C1 segment of cervical spinal cord (tissue), 14 donors: ENCODE measurements at regions not wholly inside any gene's neighbourhood (a gene's known extent, or its start where the extent isn't known, plus 50 kb on each side); places are given as distances from the start of the nearest gene placed in this dataset.
A peak's percentile ranks its signal among the peaks of the same experiment; 100 is the strongest.

ENCODE experiments used
- DNase-seq, 14 donors: peaks; one replicate each; lab custom pipeline; 2025; lab: John Stamatoyannopoulos, UW

GRCh38 chr6:93083337-93084230 is 335.8 kb downstream of the EPHA7 start:
- no peak for DNase-seq

- no peak for DNase-seq
Observed at GRCh38 chr6:93081901-93082300, 337.5 kb downstream of the EPHA7 start.

GRCh38 chr6:93079061-93079460 is 340.3 kb downstream of the EPHA7 start:
- no peak for DNase-seq

- no peak for DNase-seq
Observed at GRCh38 chr6:93073811-93074210, 345.5 kb downstream of the EPHA7 start.

- no peak for DNase-seq
Observed at GRCh38 chr6:93069856-93070255, 349.5 kb downstream of the EPHA7 start.

GRCh38 chr6:93059911-93060310 is 359.4 kb downstream of the EPHA7 start:
- no peak for DNase-seq

- no peak for DNase-seq
Observed at GRCh38 chr6:93057584-93057983, 361.8 kb downstream of the EPHA7 start.

- no peak for DNase-seq
Observed at GRCh38 chr6:93048381-93048780, 371.0 kb downstream of the EPHA7 start.

- DNase-seq, result no peak
Observed at GRCh38 chr6:93047033-93047432, 372.3 kb downstream of the EPHA7 start.

GRCh38 chr6:93045156-93045555 is 374.2 kb downstream of the EPHA7 start:
- no peak for DNase-seq

- no peak for DNase-seq
Observed at GRCh38 chr6:93040375-93040774, 379.0 kb downstream of the EPHA7 start.

GRCh38 chr6:93036835-93037234 is 382.5 kb downstream of the EPHA7 start:
- no peak for DNase-seq

- no peak for DNase-seq
Observed at GRCh38 chr6:93035756-93036155, 383.6 kb downstream of the EPHA7 start.

GRCh38 chr6:93021235-93021915 is 398.0 kb downstream of the EPHA7 start:
- no peak for DNase-seq

- no peak for DNase-seq
Observed at GRCh38 chr6:93017626-93018025, 401.7 kb downstream of the EPHA7 start.

- DNase-seq, result no peak
Observed at GRCh38 chr6:93017213-93017612, 402.1 kb downstream of the EPHA7 start.

- DNase-seq, result no peak
Observed at GRCh38 chr6:93013054-93013453, 406.3 kb downstream of the EPHA7 start.

GRCh38 chr6:93008375-93008774 is 411.0 kb downstream of the EPHA7 start:
- no peak for DNase-seq

GRCh38 chr6:92989656-92990055 is 429.7 kb downstream of the EPHA7 start:
- no peak for DNase-seq

GRCh38 chr6:92979281-92979680 is 440.1 kb downstream of the EPHA7 start:
- no peak for DNase-seq

GRCh38 chr6:92977018-92977417 is 442.3 kb downstream of the EPHA7 start:
- no peak for DNase-seq

- DNase-seq, result no peak
Observed at GRCh38 chr6:92967362-92967761, 452.0 kb downstream of the EPHA7 start.

- peak in 1 of 14 donors; percentile 44 for DNase-seq
Observed at GRCh38 chr6:92962846-92963245, 456.5 kb downstream of the EPHA7 start.
